IMR-90 (cell line): ENCODE measurements at regions not wholly inside any gene's neighbourhood (a gene's known extent, or its start where the extent isn't known, plus 50 kb on each side); places are given as distances from the start of the nearest gene placed in this dataset.

Source experiments
- ATAC-seq: fragments of 200-7000 bp; cut with Tn5 transposase; 2 replicates; pipeline ENCODE4 v1.9.1; 2020; ENCODE audit warnings: low read depth, mild to moderate bottlenecking, moderate library complexity
- BruUV-seq: library from RNA; stranded (reverse); fragments of 400-500 nt; replicated peaks from 2 replicates; lab custom pipeline; 2021; lab: Mats Ljungman, UMichigan
- CTCF ChIA-PET: fragments of 300-600 bp; formaldehyde crosslinking; extraction: SDS; loops from one replicate; lab custom pipeline; 2021; ENCODE audit warnings: antibody characterized with exemption; lab: Yijun Ruan, JAX
- POLR2A ChIA-PET: fragments of 300-600 bp; sonication (Branson Sonifier 250); formaldehyde crosslinking; loops from one replicate; lab custom pipeline; 2022; ENCODE audit warnings: antibody characterized with exemption; ENCODE audit not compliant: unreplicated experiment; lab: Charles Lee
- DNase-seq: peaks from one replicate; pipeline ENCODE4 v3.0.0; 2013
- H2AFZ ChIP-seq: replicated peaks from 2 replicates; pipeline ENCODE3; 2013; ENCODE audit warnings: low read length, mild to moderate bottlenecking; ENCODE audit not compliant: poor library complexity
- H2AK5ac ChIP-seq: 2 replicates; pipeline ENCODE4 v1.6.1; 2013; ENCODE audit warnings: low read depth, low read length, inconsistent platforms
- H2AK9ac ChIP-seq: replicated peaks from 2 replicates; pipeline ENCODE3; 2013; ENCODE audit warnings: mild to moderate bottlenecking, low read depth, low read length, moderate library complexity; ENCODE audit not compliant: poor library complexity
- H2BK120ac ChIP-seq: 2 replicates; pipeline ENCODE4 v1.6.1; 2013; ENCODE audit warnings: low read depth, low read length, inconsistent platforms
- H2BK15ac ChIP-seq: 3 replicates; pipeline ENCODE4 v1.6.1; 2013; ENCODE audit warnings: low read depth, low read length, inconsistent platforms
- H2BK20ac ChIP-seq: 2 replicates; pipeline ENCODE4 v1.6.1; 2013; ENCODE audit warnings: low read depth, mild to moderate bottlenecking, inconsistent platforms, low read length, moderate library complexity
- H2BK5ac ChIP-seq: 2 replicates; pipeline ENCODE4 v1.6.1; 2013; ENCODE audit warnings: mild to moderate bottlenecking, low read depth, low read length, inconsistent platforms; ENCODE audit not compliant: poor library complexity, severe bottlenecking
- H3K14ac ChIP-seq: replicated peaks from 2 replicates; pipeline ENCODE4 v1.6.1; 2013; ENCODE audit warnings: low read depth, low read length, inconsistent platforms
- H3K18ac ChIP-seq: 2 replicates; pipeline ENCODE4 v1.6.1; 2013; ENCODE audit warnings: low read depth, low read length, control low read depth
- H3K23ac ChIP-seq: 2 replicates; pipeline ENCODE4 v1.6.1; 2013; ENCODE audit warnings: low read depth, low read length, inconsistent platforms
- H3K27ac ChIP-seq: 2 replicates; pipeline ENCODE4 v1.5.1; 2013; ENCODE audit warnings: mild to moderate bottlenecking, control low read depth, low read length; ENCODE audit not compliant: insufficient read depth
- H3K27me3 ChIP-seq: 2 replicates; pipeline ENCODE4 v1.6.1; 2013; ENCODE audit warnings: low read length; ENCODE audit not compliant: control insufficient read depth, insufficient read depth
- H3K36me3 ChIP-seq: 2 replicates; pipeline ENCODE4 v1.6.1; 2013; ENCODE audit warnings: low read length, mixed read lengths; ENCODE audit not compliant: control insufficient read depth, insufficient read depth
- H3K4ac ChIP-seq: 2 replicates; pipeline ENCODE4 v1.6.1; 2013; ENCODE audit warnings: low read depth, low read length, inconsistent platforms
- H3K4me1 ChIP-seq: 2 replicates; pipeline ENCODE4 v1.6.1; 2013; ENCODE audit warnings: low read length, mixed read lengths; ENCODE audit not compliant: control insufficient read depth, insufficient read depth
- H3K4me2 ChIP-seq: 2 replicates; pipeline ENCODE4 v1.6.1; 2013; ENCODE audit warnings: low read depth, mild to moderate bottlenecking, control low read depth, low read length, moderate library complexity
- H3K4me3 ChIP-seq: 2 replicates; pipeline ENCODE4 v1.5.1; 2013; ENCODE audit warnings: low read depth, mild to moderate bottlenecking, control low read depth, low read length, moderate library complexity; ENCODE audit not compliant: insufficient read depth
- H3K56ac ChIP-seq: 2 replicates; pipeline ENCODE4 v1.6.1; 2013; ENCODE audit warnings: low read length, inconsistent platforms; ENCODE audit not compliant: insufficient read depth; ENCODE audit errors: extremely low read depth
- H3K79me1 ChIP-seq, 2 experiments: 2 replicates each; pipeline ENCODE4 v1.6.1; 2013; ENCODE audit warnings: low read length in 2 of 2, inconsistent platforms in 1 of 2, low read depth in 1 of 2
- H3K9ac ChIP-seq: 2 replicates; pipeline ENCODE4 v1.6.1; 2013; ENCODE audit warnings: low read depth, low read length, control low read depth
- H3K9me1 ChIP-seq: 2 replicates; pipeline ENCODE4 v1.6.1; 2013; ENCODE audit warnings: low read length, inconsistent platforms; ENCODE audit not compliant: insufficient read depth
- H3K9me3 ChIP-seq: 2 replicates; pipeline ENCODE4 v1.6.1; 2013; ENCODE audit warnings: low read length; ENCODE audit not compliant: control insufficient read depth, insufficient read depth
- H4K20me1 ChIP-seq: 2 replicates; pipeline ENCODE4 v1.6.1; 2013; ENCODE audit warnings: low read length, inconsistent platforms; ENCODE audit not compliant: insufficient read depth
- H4K5ac ChIP-seq: 2 replicates; pipeline ENCODE4 v1.6.1; 2013; ENCODE audit warnings: mild to moderate bottlenecking, low read depth, low read length, control low read depth
- H4K8ac ChIP-seq, 2 experiments: 2 replicates each; pipeline ENCODE4 v1.6.1; 2013; ENCODE audit warnings: low read depth in 2 of 2, low read length in 2 of 2, control low read depth in 1 of 2, inconsistent platforms in 1 of 2
- H4K91ac ChIP-seq: 2 replicates; pipeline ENCODE4 v1.6.1; 2013; ENCODE audit warnings: low read depth, low read length, inconsistent platforms; ENCODE audit not compliant: insufficient read depth
- BHLHE40 ChIP-seq: fragments of 150-350 bp; IDR thresholded peaks from 2 replicates; pipeline ENCODE4 v1.6.1; 2016; ENCODE audit warnings: mild to moderate bottlenecking, low read depth, low read length
- CEBPB ChIP-seq: IDR thresholded peaks from 2 replicates; pipeline ENCODE4 v1.6.1; 2012; ENCODE audit warnings: low read depth, low read length, improper control_type of control experiment
- CHD1 ChIP-seq: IDR thresholded peaks from 2 replicates; pipeline ENCODE4 v1.6.1; 2012; ENCODE audit warnings: low read depth, low read length, improper control_type of control experiment
- ELK1 ChIP-seq: fragments of 150-350 bp; IDR thresholded peaks from 2 replicates; pipeline ENCODE4 v1.6.1; 2016; ENCODE audit warnings: low read depth, mild to moderate bottlenecking, low read length, moderate library complexity, borderline replicate concordance
- FOS ChIP-seq: fragments of 150-350 bp; IDR thresholded peaks from 2 replicates; pipeline ENCODE4 v1.6.1; 2016; ENCODE audit warnings: low read depth, low read length
- MAFK ChIP-seq: IDR thresholded peaks from 2 replicates; pipeline ENCODE4 v1.6.1; 2012; ENCODE audit warnings: low read depth, low read length, improper control_type of control experiment
- MAZ ChIP-seq: IDR thresholded peaks from 2 replicates; pipeline ENCODE4 v1.6.1; 2012; ENCODE audit warnings: low read depth, mild to moderate bottlenecking, low read length, improper control_type of control experiment, moderate library complexity, borderline replicate concordance
- MXI1 ChIP-seq: IDR thresholded peaks from 2 replicates; pipeline ENCODE4 v1.6.1; 2012; ENCODE audit warnings: low read depth, mild to moderate bottlenecking, low read length, moderate library complexity, borderline replicate concordance
- NFE2L2 ChIP-seq: fragments of 150-350 bp; IDR thresholded peaks from 2 replicates; pipeline ENCODE4 v1.6.1; 2016; ENCODE audit warnings: low read depth, mild to moderate bottlenecking, low read length
- POLR2A ChIP-seq: IDR thresholded peaks from 2 replicates; pipeline ENCODE4 v1.6.1; 2012; ENCODE audit warnings: mild to moderate bottlenecking, low read depth, low read length
- RAD21 ChIP-seq: IDR thresholded peaks from 2 replicates; pipeline ENCODE4 v1.6.1; 2012; ENCODE audit warnings: low read length, improper control_type of control experiment
- RCOR1 ChIP-seq: IDR thresholded peaks from 2 replicates; pipeline ENCODE4 v1.6.1; 2012; ENCODE audit warnings: mild to moderate bottlenecking, low read length, improper control_type of control experiment; ENCODE audit not compliant: insufficient replicate concordance
- RFX5 ChIP-seq: IDR thresholded peaks from 2 replicates; pipeline ENCODE4 v1.8.0; 2012; ENCODE audit warnings: low read depth, mild to moderate bottlenecking, low read length, moderate library complexity
- SMC3 ChIP-seq: fragments of 150-350 bp; IDR thresholded peaks from 2 replicates; pipeline ENCODE4 v1.6.1; 2016; ENCODE audit warnings: low read depth, mild to moderate bottlenecking, antibody characterized with exemption, low read length, moderate library complexity
- WGBS, 2 experiments: methylation state at CpG; one replicate each; pipeline versions ENCODE4 v1.1.5 to v1.1.7; 2013; ENCODE audit warnings: missing lambda C conversion rate in 2 of 2; ENCODE audit not compliant: insufficient read length in 1 of 2; ENCODE audit errors: extremely low coverage in 2 of 2; 5-methylcytosine and 5-hydroxymethylcytosine counted together
- dilution Hi-C: fragments of 300-500 bp; cut with HindIII; formaldehyde crosslinking; loops from one replicate; pipeline ENCODE4 v1.14.3; 2018; ENCODE audit warnings: low sequenced_read_pairs; ENCODE audit not compliant: unreplicated experiment
- in situ Hi-C: fragments of 300-500 bp; cut with MboI; formaldehyde crosslinking; loops from 3 replicates; pipeline ENCODE4 v1.14.3; 2019; ENCODE audit warnings: low sequenced_read_pairs, inconsistent platforms, mixed read lengths
- intact Hi-C: fragments of 100-400 bp; cut with micrococcal nuclease; formaldehyde crosslinking; loops from 2 replicates; pipeline ENCODE4 v1.10.0; 2022
- TF ChIP-seq, protein P1 (sequence below): fragments of 150-350 bp; IDR thresholded peaks from 2 replicates; pipeline ENCODE4 v1.6.1; 2017; ENCODE audit warnings: mild to moderate bottlenecking, antibody characterized with exemption, low read length, low read depth
- TF ChIP-seq, protein P2 (sequence below): conservative IDR thresholded peaks from 2 replicates; pipeline ENCODE4 v1.5.1; 2012; ENCODE audit warnings: mild to moderate bottlenecking, low read depth, low read length, improper control_type of control experiment

- Histone ChIP-seq H3K79me1 (no peaks in the 10 kb centered on the region), H4K5ac (no peak overlapping the region), H3K4me1 (no peaks in the 10 kb centered on the region), H3K14ac (no peak overlapping the region), H4K20me1 (no peaks in the 10 kb centered on the region), H3K23ac (no peak overlapping the region), H3K4me3 (no peak overlapping the region), H2BK5ac (no peak overlapping the region), H2AFZ (no peak overlapping the region), H3K18ac (no peak overlapping the region), H3K36me3 (no peaks in the 10 kb centered on the region), H3K9me1 (no peaks in the 10 kb centered on the region), H3K9ac (no peak overlapping the region), H3K4me2 (no peak overlapping the region), H3K56ac (no peak overlapping the region), H4K91ac (no peak overlapping the region), H2AK9ac (no peak overlapping the region), H3K27me3 (peaks cover 1% of the 10 kb centered on the region; the same call in 1 of the 2 replicates), H2BK15ac (no peak overlapping the region), H3K27ac (no peak overlapping the region), H2AK5ac (no peak overlapping the region), H3K4ac (no peak overlapping the region), H4K8ac (no peak overlapping the region), H3K9me3 (no peaks in the 10 kb centered on the region), H2BK120ac (no peak overlapping the region), H2BK20ac (no peak overlapping the region)
- ATAC-seq (no peak), DNase-seq (no peak)
- ChIA-PET CTCF (no interaction called here), POLR2A (no interaction called here)
- intact Hi-C loops (no loop called here), dilution Hi-C loops (no loop called here), in situ Hi-C loops (no loop called here)
- TF ChIP-seq BHLHE40 = no peak
- TF ChIP-seq RCOR1 = no peak
- no peak for TF ChIP-seq RFX5
- TF ChIP-seq, protein P1, sequence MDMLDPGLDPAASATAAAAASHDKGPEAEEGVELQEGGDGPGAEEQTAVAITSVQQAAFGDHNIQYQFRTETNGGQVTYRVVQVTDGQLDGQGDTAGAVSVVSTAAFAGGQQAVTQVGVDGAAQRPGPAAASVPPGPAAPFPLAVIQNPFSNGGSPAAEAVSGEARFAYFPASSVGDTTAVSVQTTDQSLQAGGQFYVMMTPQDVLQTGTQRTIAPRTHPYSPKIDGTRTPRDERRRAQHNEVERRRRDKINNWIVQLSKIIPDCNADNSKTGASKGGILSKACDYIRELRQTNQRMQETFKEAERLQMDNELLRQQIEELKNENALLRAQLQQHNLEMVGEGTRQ = no peak
- no peak for TF ChIP-seq ELK1
- TF ChIP-seq FOS = no peak
- no peak for TF ChIP-seq RAD21
- no peak for TF ChIP-seq MAZ
- no peak for TF ChIP-seq CHD1
- no peak for TF ChIP-seq MAFK
- no peak for TF ChIP-seq CEBPB
- TF ChIP-seq SMC3 = no peak
- TF ChIP-seq POLR2A = no peak
- TF ChIP-seq NFE2L2 = no peak
- TF ChIP-seq MXI1 = no peak
- TF ChIP-seq, protein P2, sequence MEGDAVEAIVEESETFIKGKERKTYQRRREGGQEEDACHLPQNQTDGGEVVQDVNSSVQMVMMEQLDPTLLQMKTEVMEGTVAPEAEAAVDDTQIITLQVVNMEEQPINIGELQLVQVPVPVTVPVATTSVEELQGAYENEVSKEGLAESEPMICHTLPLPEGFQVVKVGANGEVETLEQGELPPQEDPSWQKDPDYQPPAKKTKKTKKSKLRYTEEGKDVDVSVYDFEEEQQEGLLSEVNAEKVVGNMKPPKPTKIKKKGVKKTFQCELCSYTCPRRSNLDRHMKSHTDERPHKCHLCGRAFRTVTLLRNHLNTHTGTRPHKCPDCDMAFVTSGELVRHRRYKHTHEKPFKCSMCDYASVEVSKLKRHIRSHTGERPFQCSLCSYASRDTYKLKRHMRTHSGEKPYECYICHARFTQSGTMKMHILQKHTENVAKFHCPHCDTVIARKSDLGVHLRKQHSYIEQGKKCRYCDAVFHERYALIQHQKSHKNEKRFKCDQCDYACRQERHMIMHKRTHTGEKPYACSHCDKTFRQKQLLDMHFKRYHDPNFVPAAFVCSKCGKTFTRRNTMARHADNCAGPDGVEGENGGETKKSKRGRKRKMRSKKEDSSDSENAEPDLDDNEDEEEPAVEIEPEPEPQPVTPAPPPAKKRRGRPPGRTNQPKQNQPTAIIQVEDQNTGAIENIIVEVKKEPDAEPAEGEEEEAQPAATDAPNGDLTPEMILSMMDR = no peak
- no CpG with 5 or more reads among the region's 1 CpG for WGBS, 2 experiments
- BruUV-seq = no TSS peak
Observed at GRCh38 chr1:101332633-101333032, 95.8 kb downstream of the S1PR1 start.
